GM12872 (cell line): ENCODE measurements at regions not wholly inside any gene's neighbourhood (a gene's known extent, or its start where the extent isn't known, plus 50 kb on each side); places are given as distances from the start of the nearest gene placed in this dataset.

ENCODE experiments used
- CTCF ChIP-seq: IDR thresholded peaks from 3 replicates; pipeline ENCODE4 v1.5.1; 2011; ENCODE audit warnings: low read depth, mild to moderate bottlenecking, low read length, moderate library complexity; ENCODE audit not compliant: insufficient read depth

GRCh38 chr3:82467051-82467450, 705.6 kb upstream of the GBE1 start:
- no peak for TF ChIP-seq CTCF

GRCh38 chr3:82462977-82463376, 701.5 kb upstream of the GBE1 start:
- no peak for TF ChIP-seq CTCF

GRCh38 chr3:82461049-82461889, 699.8 kb upstream of the GBE1 start:
- no peak for TF ChIP-seq CTCF

GRCh38 chr3:82448320-82448719, 686.9 kb upstream of the GBE1 start:
- TF ChIP-seq CTCF: no peak

GRCh38 chr3:82424031-82424339, 662.5 kb upstream of the GBE1 start:
- no peak for TF ChIP-seq CTCF

- no peak for TF ChIP-seq CTCF
Measured at GRCh38 chr3:82423268-82424030, 662.0 kb upstream of the GBE1 start.

GRCh38 chr3:82416830-82417229, 655.4 kb upstream of the GBE1 start:
- TF ChIP-seq CTCF: no peak
